ENCODE measurements at regions not wholly inside any gene's neighbourhood (a gene's known extent, or its start where the extent isn't known, plus 50 kb on each side); places are given as distances from the start of the nearest gene placed in this dataset.

GRCh38 chr10:78384049-78384431, 350.4 kb downstream of the RPS24 start:
- no peak for TF ChIP-seq CTCF (IDR thresholded peaks at IDR 0.05)
- no peaks in the 10 kb centered on the region for H3K36me3 Mint-ChIP-seq (ENCODE audit: low read depth)
- peaks cover 9% of the 10 kb centered on the region for H3K4me1 Mint-ChIP-seq (ENCODE audit: low read depth)
- peaks cover 30% of the 10 kb centered on the region for H3K27me3 Mint-ChIP-seq (ENCODE audit: low read depth)
- H3K27ac Mint-ChIP-seq (ENCODE audit: unreplicated experiment), result no peak overlapping the region
- H3K4me3 Mint-ChIP-seq (ENCODE audit: unreplicated experiment), result no peak overlapping the region
- H3K9me3 Mint-ChIP-seq (ENCODE audit: low read depth), result peaks cover 5% of the 10 kb centered on the region
- DNase-seq (ENCODE audit: low spot score), result no peak

GRCh38 chr10:78385599-78385998, 351.9 kb downstream of the RPS24 start:
- Mint-ChIP-seq H3K4me3 (ENCODE audit: unreplicated experiment) (no peak overlapping the region), H3K36me3 (ENCODE audit: low read depth) (no peaks in the 10 kb centered on the region), H3K9me3 (ENCODE audit: low read depth) (no peaks in the 10 kb centered on the region), H3K4me1 (ENCODE audit: low read depth) (peaks cover 9% of the 10 kb centered on the region), H3K27ac (ENCODE audit: unreplicated experiment) (no peak overlapping the region), H3K27me3 (ENCODE audit: low read depth) (peaks cover 32% of the 10 kb centered on the region)
- no peak for DNase-seq (ENCODE audit: low spot score)
- no peak for TF ChIP-seq CTCF (IDR thresholded peaks at IDR 0.05)

- DNase-seq (ENCODE audit: low spot score), result no peak
- peaks cover 9% of the 10 kb centered on the region for H3K4me1 Mint-ChIP-seq (ENCODE audit: low read depth)
- no peak overlapping the region for H3K27ac Mint-ChIP-seq (ENCODE audit: unreplicated experiment)
- H3K4me3 Mint-ChIP-seq (ENCODE audit: unreplicated experiment), result no peak overlapping the region
- no peaks in the 10 kb centered on the region for H3K36me3 Mint-ChIP-seq (ENCODE audit: low read depth)
- no peaks in the 10 kb centered on the region for H3K9me3 Mint-ChIP-seq (ENCODE audit: low read depth)
- peaks cover 28% of the 10 kb centered on the region for H3K27me3 Mint-ChIP-seq (ENCODE audit: low read depth)
- no peak for TF ChIP-seq CTCF (IDR thresholded peaks at IDR 0.05)
Observed at GRCh38 chr10:78386509-78386908, 352.8 kb downstream of the RPS24 start.

GRCh38 chr10:78388331-78389050, 354.8 kb downstream of the RPS24 start:
- peaks cover 28% of the 10 kb centered on the region for H3K27me3 Mint-ChIP-seq (ENCODE audit: low read depth)
- H3K36me3 Mint-ChIP-seq (ENCODE audit: low read depth), result no peaks in the 10 kb centered on the region
- DNase-seq (ENCODE audit: low spot score), result peak; percentile 64
- H3K4me1 Mint-ChIP-seq (ENCODE audit: low read depth), result peaks cover 9% of the 10 kb centered on the region
- H3K27ac Mint-ChIP-seq (ENCODE audit: unreplicated experiment), result no peak overlapping the region
- no peak for TF ChIP-seq CTCF (IDR thresholded peaks at IDR 0.05)
- no peak overlapping the region for H3K4me3 Mint-ChIP-seq (ENCODE audit: unreplicated experiment)
- H3K9me3 Mint-ChIP-seq (ENCODE audit: low read depth), result no peaks in the 10 kb centered on the region

GRCh38 chr10:78389419-78389818, 355.8 kb downstream of the RPS24 start:
- Mint-ChIP-seq H3K27ac (ENCODE audit: unreplicated experiment) (no peak overlapping the region), H3K9me3 (ENCODE audit: low read depth) (no peaks in the 10 kb centered on the region), H3K36me3 (ENCODE audit: low read depth) (no peaks in the 10 kb centered on the region), H3K27me3 (ENCODE audit: low read depth) (peaks cover 28% of the 10 kb centered on the region), H3K4me3 (ENCODE audit: unreplicated experiment) (no peak overlapping the region), H3K4me1 (ENCODE audit: low read depth) (no peaks in the 10 kb centered on the region)
- DNase-seq (ENCODE audit: low spot score), result no peak
- no peak for TF ChIP-seq CTCF (IDR thresholded peaks at IDR 0.05)
